Caco-2 (cell line): ENCODE measurements at regions not wholly inside any gene's neighbourhood (a gene's known extent, or its start where the extent isn't known, plus 50 kb on each side); places are given as distances from the start of the nearest gene placed in this dataset.

Experiments used
- BruUV-seq: library from RNA; stranded (reverse); fragments of 400-500 nt; replicated peaks from 2 replicates; lab custom pipeline; 2021; lab: Mats Ljungman, UMichigan
- CTCF ChIA-PET: fragments of 300-600 bp; sonication (Branson Sonifier 250); formaldehyde crosslinking; loops from one replicate; lab custom pipeline; 2022; ENCODE audit warnings: antibody characterized with exemption; lab: Charles Lee
- POLR2A ChIA-PET: fragments of 300-600 bp; sonication (Branson Sonifier 250); formaldehyde crosslinking; loops from one replicate; lab custom pipeline; 2022; ENCODE audit warnings: antibody characterized with exemption; lab: Charles Lee
- DNase-seq, 2 experiments: peaks; one replicate each; pipeline versions ENCODE4 v3.0.0 to v3.0.0-alpha.2; 2020 to 2022
- H3K27me3 ChIP-seq: replicated peaks from 2 replicates; pipeline ENCODE4 v1.6.0; 2011; ENCODE audit warnings: low read length; ENCODE audit not compliant: control insufficient read depth, insufficient read depth
- H3K36me3 ChIP-seq: 2 replicates; pipeline ENCODE4 v1.5.1; 2011; ENCODE audit warnings: low read length; ENCODE audit not compliant: control insufficient read depth, insufficient read depth
- H3K4me1 ChIP-seq: fragments of 250-450 bp; sonication (Bioruptor Pico); 2 replicates; pipeline ENCODE4 v1.5.1; 2020; ENCODE audit warnings: mild to moderate bottlenecking
- H3K4me3 ChIP-seq: 2 replicates; pipeline ENCODE4 v1.5.1; 2011; ENCODE audit warnings: low read depth, mild to moderate bottlenecking, control low read depth, low read length
- H3K9me3 ChIP-seq: fragments of 250-450 bp; sonication (Bioruptor Pico); 2 replicates; pipeline ENCODE4 v1.5.1; 2020; ENCODE audit warnings: mild to moderate bottlenecking, moderate library complexity
- H3K27ac Mint-ChIP-seq: one replicate; pipeline ENCODE4 v1.8.0; 2022; ENCODE audit warnings: mixed read lengths; ENCODE audit not compliant: unreplicated experiment
- H3K27me3 Mint-ChIP-seq: one replicate; pipeline ENCODE4 v1.8.0; 2022; ENCODE audit warnings: mixed read lengths; ENCODE audit not compliant: insufficient read depth, unreplicated experiment
- H3K36me3 Mint-ChIP-seq: one replicate; pipeline ENCODE4 v1.8.0; 2022; ENCODE audit warnings: mild to moderate bottlenecking, mixed read lengths; ENCODE audit not compliant: insufficient read depth, unreplicated experiment
- H3K4me1 Mint-ChIP-seq: one replicate; pipeline ENCODE4 v1.8.0; 2022; ENCODE audit warnings: low read depth, mixed read lengths; ENCODE audit not compliant: unreplicated experiment
- H3K4me3 Mint-ChIP-seq: one replicate; pipeline ENCODE4 v1.8.0; 2022; ENCODE audit warnings: mild to moderate bottlenecking, moderate library complexity, mixed read lengths; ENCODE audit not compliant: unreplicated experiment
- H3K9me3 Mint-ChIP-seq: one replicate; pipeline ENCODE4 v1.8.0; 2022; ENCODE audit warnings: mixed read lengths; ENCODE audit not compliant: unreplicated experiment
- intact Hi-C: fragments of 100-400 bp; cut with micrococcal nuclease; formaldehyde crosslinking; loops from one replicate; pipeline ENCODE4 v1.10.0; 2022; ENCODE audit not compliant: unreplicated experiment
- TF ChIP-seq, protein P1 (sequence below), 2 experiments: fragments of 200-600 bp in 1 of 2; IDR thresholded peaks; 1 replicate in 1 of 2; 2 replicates in 1 of 2; pipeline versions ENCODE4 v1.5.1 to v1.8.0; 2011 to 2022; ENCODE audit warnings: antibody characterized with exemption in 1 of 2, control low read depth in 1 of 2, inconsistent platforms in 1 of 2, low read depth in 1 of 2, low read length in 1 of 2, mild to moderate bottlenecking in 1 of 2, moderate library complexity in 1 of 2; ENCODE audit not compliant: insufficient read depth in 1 of 2, severe bottlenecking in 1 of 2, unreplicated experiment in 1 of 2

DNA sequence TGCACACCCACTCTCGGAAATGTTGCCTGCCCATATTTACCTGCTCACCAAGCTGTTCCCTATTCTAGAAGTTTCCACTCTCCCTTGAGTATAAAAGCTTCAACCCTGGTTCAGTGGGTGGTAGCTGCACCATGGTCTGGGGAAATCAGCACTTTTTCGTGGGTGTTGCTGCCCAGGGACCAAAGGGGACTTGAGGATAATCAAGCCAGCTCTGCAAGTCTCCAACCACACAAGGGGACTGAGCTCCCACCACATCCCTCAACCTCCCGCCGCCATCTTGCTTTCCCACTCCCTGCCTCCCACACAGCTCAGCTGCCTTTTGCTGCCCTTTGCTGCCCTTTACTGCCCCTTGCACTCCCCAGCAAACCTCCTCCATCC, 210.0 kb downstream of the AUH start:
- Mint-ChIP-seq H3K27ac (no peak overlapping the region), H3K36me3 (no peaks in the 10 kb centered on the region), H3K27me3 (no peaks in the 10 kb centered on the region), H3K9me3 (no peaks in the 10 kb centered on the region), H3K4me1 (no peaks in the 10 kb centered on the region), H3K4me3 (no peak overlapping the region)
- Histone ChIP-seq H3K4me1 (no peaks in the 10 kb centered on the region), H3K27me3 (no peaks in the 10 kb centered on the region), H3K9me3 (no peaks in the 10 kb centered on the region), H3K4me3 (no peak overlapping the region), H3K36me3 (no peaks in the 10 kb centered on the region)
- intact Hi-C loops = no loop called here
- DNase-seq = no peak
- POLR2A ChIA-PET = no interaction called here
- BruUV-seq = no TSS peak
- TF ChIP-seq, protein P1, sequence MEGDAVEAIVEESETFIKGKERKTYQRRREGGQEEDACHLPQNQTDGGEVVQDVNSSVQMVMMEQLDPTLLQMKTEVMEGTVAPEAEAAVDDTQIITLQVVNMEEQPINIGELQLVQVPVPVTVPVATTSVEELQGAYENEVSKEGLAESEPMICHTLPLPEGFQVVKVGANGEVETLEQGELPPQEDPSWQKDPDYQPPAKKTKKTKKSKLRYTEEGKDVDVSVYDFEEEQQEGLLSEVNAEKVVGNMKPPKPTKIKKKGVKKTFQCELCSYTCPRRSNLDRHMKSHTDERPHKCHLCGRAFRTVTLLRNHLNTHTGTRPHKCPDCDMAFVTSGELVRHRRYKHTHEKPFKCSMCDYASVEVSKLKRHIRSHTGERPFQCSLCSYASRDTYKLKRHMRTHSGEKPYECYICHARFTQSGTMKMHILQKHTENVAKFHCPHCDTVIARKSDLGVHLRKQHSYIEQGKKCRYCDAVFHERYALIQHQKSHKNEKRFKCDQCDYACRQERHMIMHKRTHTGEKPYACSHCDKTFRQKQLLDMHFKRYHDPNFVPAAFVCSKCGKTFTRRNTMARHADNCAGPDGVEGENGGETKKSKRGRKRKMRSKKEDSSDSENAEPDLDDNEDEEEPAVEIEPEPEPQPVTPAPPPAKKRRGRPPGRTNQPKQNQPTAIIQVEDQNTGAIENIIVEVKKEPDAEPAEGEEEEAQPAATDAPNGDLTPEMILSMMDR (IDR thresholded peaks at IDR 0.05; ENCODE audit: insufficient read depth in 1 of 2, low read depth in 1 of 2, low read length in 1 of 2, severe bottlenecking in 1 of 2, unreplicated experiment in 1 of 2) = no peak
- CTCF ChIA-PET = no interaction called here

DNA sequence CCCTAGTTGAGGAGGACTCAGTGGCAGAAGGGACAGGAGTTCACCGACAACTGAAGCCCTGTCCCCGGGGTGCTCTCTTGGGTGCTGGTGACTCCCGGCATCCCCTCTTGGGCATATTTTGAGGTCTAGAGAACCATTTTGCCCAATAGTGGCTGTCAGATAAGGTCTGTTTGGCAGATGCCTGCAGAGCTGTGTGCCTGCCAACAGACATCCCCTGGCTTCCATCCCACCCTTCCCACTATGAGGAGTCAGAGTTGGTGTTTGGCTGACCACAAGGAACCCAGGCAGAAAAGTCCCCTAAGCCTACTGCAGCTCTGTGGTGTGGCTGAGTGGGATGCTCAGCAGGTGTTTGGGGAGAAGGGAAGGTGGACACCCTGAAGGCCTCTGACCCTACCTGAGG, 207.0 kb downstream of the AUH start:
- ChIA-PET POLR2A (no interaction called here), CTCF (no interaction called here)
- no peak for DNase-seq
- Mint-ChIP-seq H3K4me1 (no peaks in the 10 kb centered on the region), H3K9me3 (no peaks in the 10 kb centered on the region), H3K4me3 (no peak overlapping the region), H3K27ac (no peak overlapping the region), H3K27me3 (no peaks in the 10 kb centered on the region), H3K36me3 (no peaks in the 10 kb centered on the region)
- Histone ChIP-seq H3K4me3 (no peak overlapping the region), H3K27me3 (no peaks in the 10 kb centered on the region), H3K4me1 (no peaks in the 10 kb centered on the region), H3K9me3 (no peaks in the 10 kb centered on the region), H3K36me3 (no peaks in the 10 kb centered on the region)
- no TSS peak for BruUV-seq
- TF ChIP-seq, protein P1 (IDR thresholded peaks at IDR 0.05; ENCODE audit: insufficient read depth in 1 of 2, low read depth in 1 of 2, low read length in 1 of 2, severe bottlenecking in 1 of 2, unreplicated experiment in 1 of 2) = no peak
- intact Hi-C loops = no loop called here

GRCh38 chr9:91155181-91155580, 206.5 kb downstream of the AUH start:
- no peaks in the 10 kb centered on the region for H3K27me3 Mint-ChIP-seq
- Histone ChIP-seq H3K27me3 (no peaks in the 10 kb centered on the region), H3K9me3 (no peaks in the 10 kb centered on the region), H3K4me1 (no peaks in the 10 kb centered on the region), H3K36me3 (no peaks in the 10 kb centered on the region), H3K4me3 (no peak overlapping the region)
- no peak overlapping the region for H3K4me3 Mint-ChIP-seq
- H3K9me3 Mint-ChIP-seq = no peaks in the 10 kb centered on the region
- no peaks in the 10 kb centered on the region for H3K36me3 Mint-ChIP-seq
- ChIA-PET CTCF (no interaction called here), POLR2A (no interaction called here)
- intact Hi-C loops = no loop called here
- DNase-seq = no peak
- no peaks in the 10 kb centered on the region for H3K4me1 Mint-ChIP-seq
- no TSS peak for BruUV-seq
- no peak overlapping the region for H3K27ac Mint-ChIP-seq
- TF ChIP-seq, protein P1 (IDR thresholded peaks at IDR 0.05; ENCODE audit: insufficient read depth in 1 of 2, low read depth in 1 of 2, low read length in 1 of 2, severe bottlenecking in 1 of 2, unreplicated experiment in 1 of 2) = no peak
